Pancreas (tissue), 10 donors: ENCODE measurements at regions not wholly inside any gene's neighbourhood (a gene's known extent, or its start where the extent isn't known, plus 50 kb on each side); places are given as distances from the start of the nearest gene placed in this dataset.

ENCODE experiments used
- ATAC-seq, 4 donors: fragments of 200-7000 bp; cut with Tn5 transposase; one replicate each; pipeline versions ENCODE4 v1.8.0 to v1.9.1; 2020; ENCODE audit warnings: mild to moderate bottlenecking in 4 of 4, moderate library complexity in 4 of 4
- DNase-seq, 6 donors: peaks; one replicate each; pipeline ENCODE4 v3.0.0-alpha.2; 2020
- FAIRE-seq: peaks from 2 replicates; lab custom pipeline; 2012; peaks lifted over from hg19 to GRCh38; lab: Jason Lieb, UNC
- H3K27ac ChIP-seq, 4 donors: fragments of 200-600 bp; sonication (generic); 1 replicate in 3 of 4; 2 replicates in 1 of 4; pipeline versions ENCODE4 v1.5.0 to v1.8.0; 2020
- H3K27me3 ChIP-seq, 4 donors: fragments of 200-600 bp; one replicate each; pipeline ENCODE4 v1.8.0; 2021
- H3K36me3 ChIP-seq, 3 donors: fragments of 200-600 bp; sonication (generic) in 1 of 3; one replicate each; pipeline versions ENCODE4 v1.5.0 to v1.8.0; 2020 to 2021
- H3K4me1 ChIP-seq, 3 donors: fragments of 200-600 bp; one replicate each; pipeline ENCODE4 v1.8.0; 2021
- H3K4me3 ChIP-seq, 4 donors: fragments of 200-600 bp; sonication (generic) in 2 of 4; one replicate each; pipeline versions ENCODE4 v1.5.0 to v1.8.0; 2020 to 2021
- H3K9me3 ChIP-seq, 4 donors: fragments of 200-600 bp; one replicate each; pipeline ENCODE4 v1.8.0; 2021
- WGBS, 2 donors: extraction: QIAGEN DNeasy Blood & Tissue Kit; methylation state at CpG; one replicate each; pipeline ENCODE4 v1.1.7; 2013; 5-methylcytosine and 5-hydroxymethylcytosine counted together
- intact Hi-C, 3 donors: fragments of 100-400 bp; cut with DNase I; formaldehyde crosslinking; loops; one replicate each; pipeline versions ENCODE4 v1.11.1 to v1.14.2; 2022
- TF ChIP-seq, protein P1 (sequence below), 4 donors: fragments of 200-600 bp; sonication (generic) in 3 of 4; IDR thresholded peaks; one replicate each; pipeline versions ENCODE4 v1.5.0 to v1.8.0; 2021; ENCODE audit warnings: antibody characterized with exemption in 4 of 4
- donor health status: healthy with polysubstance abuse.
- donor health status: DM: no; HTN: no; CAD: no; lungs with moderate emphysema.
- donor health status: DM: no; HTN: no; CAD: no.
- donor health status: control.
- donor health status: control.
- donor health status: Bipolar disorder and iron deficiency.
- donor health status: DM: yes; HTN: yes; CAD: no.
- donor health status: DM: no; HTN: no; CAD: no.
- donor health status: DM: no; HTN: no; CAD: no.
- donor health status: DM: yes; HTN: yes; CAD: no.

DNA sequence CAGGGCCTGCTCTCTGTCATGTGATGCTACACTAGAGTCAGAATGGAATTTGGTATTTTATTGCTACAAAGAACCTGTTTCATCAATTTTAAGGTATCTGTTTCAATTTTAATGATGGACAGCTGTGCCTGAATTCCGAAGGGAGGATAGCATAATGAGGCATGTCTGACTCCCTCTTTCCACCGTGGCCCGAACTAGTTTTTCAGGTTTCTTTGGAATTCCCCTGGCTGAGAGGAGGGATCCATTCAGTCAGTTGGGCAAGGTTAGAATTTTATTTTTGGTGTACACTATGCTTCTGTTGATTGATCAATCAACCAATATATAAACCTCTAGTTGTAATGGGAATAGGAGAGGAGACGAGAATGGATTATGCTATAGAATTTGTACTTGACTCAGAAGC, 761.8 kb downstream of the FAM133A start:
- no peak overlapping the region for H3K4me3 ChIP-seq
- FAIRE-seq: no peak
- 35 to 63% methylated on average over 4 of the region's 4 CpGs for WGBS, 2 donors
- peak in 1 of 4 donors; percentile 25 for ATAC-seq
- no peak overlapping the region for H3K27ac ChIP-seq
- no peaks in the 10 kb centered on the region for H3K27me3 ChIP-seq
- intact Hi-C loops: no loop called here
- H3K36me3 ChIP-seq: no peaks in the 10 kb centered on the region
- no peaks in the 10 kb centered on the region for H3K9me3 ChIP-seq
- TF ChIP-seq, protein P1, sequence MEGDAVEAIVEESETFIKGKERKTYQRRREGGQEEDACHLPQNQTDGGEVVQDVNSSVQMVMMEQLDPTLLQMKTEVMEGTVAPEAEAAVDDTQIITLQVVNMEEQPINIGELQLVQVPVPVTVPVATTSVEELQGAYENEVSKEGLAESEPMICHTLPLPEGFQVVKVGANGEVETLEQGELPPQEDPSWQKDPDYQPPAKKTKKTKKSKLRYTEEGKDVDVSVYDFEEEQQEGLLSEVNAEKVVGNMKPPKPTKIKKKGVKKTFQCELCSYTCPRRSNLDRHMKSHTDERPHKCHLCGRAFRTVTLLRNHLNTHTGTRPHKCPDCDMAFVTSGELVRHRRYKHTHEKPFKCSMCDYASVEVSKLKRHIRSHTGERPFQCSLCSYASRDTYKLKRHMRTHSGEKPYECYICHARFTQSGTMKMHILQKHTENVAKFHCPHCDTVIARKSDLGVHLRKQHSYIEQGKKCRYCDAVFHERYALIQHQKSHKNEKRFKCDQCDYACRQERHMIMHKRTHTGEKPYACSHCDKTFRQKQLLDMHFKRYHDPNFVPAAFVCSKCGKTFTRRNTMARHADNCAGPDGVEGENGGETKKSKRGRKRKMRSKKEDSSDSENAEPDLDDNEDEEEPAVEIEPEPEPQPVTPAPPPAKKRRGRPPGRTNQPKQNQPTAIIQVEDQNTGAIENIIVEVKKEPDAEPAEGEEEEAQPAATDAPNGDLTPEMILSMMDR (IDR thresholded peaks at IDR 0.05): no peak
- no peaks in the 10 kb centered on the region for H3K4me1 ChIP-seq
- no peak for DNase-seq

DNA sequence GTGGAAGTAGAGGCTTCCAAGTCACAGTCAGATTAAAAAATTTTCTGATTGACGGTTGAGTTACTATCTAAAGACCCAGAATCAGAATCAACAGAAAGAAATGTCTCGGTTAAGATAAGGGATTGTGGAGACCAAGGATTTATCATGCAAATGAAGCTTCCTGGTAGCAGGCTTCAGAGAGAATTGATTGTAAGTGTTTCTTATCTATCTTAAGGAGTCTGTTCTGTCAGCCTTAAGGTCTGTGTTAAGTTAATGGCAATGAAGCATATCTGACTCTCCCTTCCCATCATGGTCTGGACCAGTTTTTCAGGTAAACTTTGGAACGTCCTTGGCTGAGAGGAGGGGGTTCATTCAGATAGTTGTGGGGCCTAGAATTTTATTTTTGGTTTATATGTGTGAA, 780.2 kb downstream of the FAM133A start:
- no peak overlapping the region for H3K4me3 ChIP-seq
- DNase-seq: no peak
- TF ChIP-seq, protein P1 (IDR thresholded peaks at IDR 0.05): no peak
- peaks cover 0 to 5% (median 0%) of the 10 kb centered on the region in 4 donors for H3K27me3 ChIP-seq
- H3K4me1 ChIP-seq: no peaks in the 10 kb centered on the region
- H3K9me3 ChIP-seq: no peaks in the 10 kb centered on the region
- no peak overlapping the region for H3K27ac ChIP-seq
- intact Hi-C loops: no loop called here
- FAIRE-seq: no peak
- H3K36me3 ChIP-seq: no peaks in the 10 kb centered on the region
- 45 to 57% methylated on average over 3 of the region's 3 CpGs for WGBS, 2 donors
- no peak for ATAC-seq

DNA sequence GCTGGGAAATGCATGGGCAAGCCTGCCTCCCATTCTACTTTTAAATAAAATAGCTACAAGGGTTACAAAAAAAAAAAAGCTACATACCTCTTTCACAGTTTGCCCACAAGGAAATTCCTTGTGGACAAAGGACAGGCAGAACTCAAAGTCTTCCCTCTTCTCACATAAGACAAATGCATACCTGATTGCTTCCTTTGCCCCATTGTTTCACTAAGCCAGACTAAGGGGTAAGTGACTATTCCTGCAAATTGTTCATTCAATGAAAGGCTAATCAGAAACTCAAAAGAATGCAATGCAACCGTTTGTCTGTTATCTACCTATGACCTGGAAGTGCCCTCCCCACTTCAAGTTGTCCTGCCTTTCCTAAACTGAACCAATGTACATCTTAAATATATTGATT, 780.6 kb downstream of the FAM133A start:
- DNase-seq: no peak
- peaks cover 0 to 9% (median 0%) of the 10 kb centered on the region in 4 donors for H3K27me3 ChIP-seq
- H3K4me1 ChIP-seq: no peaks in the 10 kb centered on the region
- no peak overlapping the region for H3K27ac ChIP-seq
- intact Hi-C loops: no loop called here
- H3K9me3 ChIP-seq: no peaks in the 10 kb centered on the region
- no peaks in the 10 kb centered on the region for H3K36me3 ChIP-seq
- FAIRE-seq: no peak
- TF ChIP-seq, protein P1 (IDR thresholded peaks at IDR 0.05): no peak
- WGBS, 2 donors: 0 to 17% methylated on average over 1 of the region's 1 CpG
- H3K4me3 ChIP-seq: no peak overlapping the region
- no peak for ATAC-seq

DNA sequence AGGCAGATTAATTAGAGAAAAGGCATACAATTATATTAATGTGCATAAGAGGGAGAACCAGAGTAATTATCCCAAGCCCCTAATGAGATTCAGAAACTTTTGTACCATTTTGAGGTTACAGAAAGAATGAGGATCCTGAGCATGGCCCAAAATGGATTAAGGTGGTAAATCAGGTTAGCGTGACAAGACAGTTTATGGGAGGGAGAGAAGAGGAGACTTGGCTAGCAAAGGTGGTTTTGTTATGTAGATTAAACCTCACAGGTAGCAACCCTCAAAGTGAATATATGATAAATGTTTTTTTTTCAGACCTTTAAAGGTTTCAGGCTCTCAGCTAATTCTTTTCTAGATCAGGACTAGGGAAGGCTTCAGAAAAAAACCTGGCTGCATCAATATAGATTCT, 781.8 kb downstream of the FAM133A start:
- Histone ChIP-seq H3K36me3 (no peaks in the 10 kb centered on the region), H3K4me1 (no peaks in the 10 kb centered on the region), H3K27ac (no peak overlapping the region), H3K27me3 (peaks cover 0 to 17% (median 0%) of the 10 kb centered on the region in 4 donors), H3K9me3 (no peaks in the 10 kb centered on the region), H3K4me3 (no peak overlapping the region)
- TF ChIP-seq, protein P1 (IDR thresholded peaks at IDR 0.05): no peak
- 86 to 92% methylated on average over 1 of the region's 1 CpG for WGBS, 2 donors
- DNase-seq (no peak), ATAC-seq (no peak), FAIRE-seq (no peak)
- intact Hi-C loops: no loop called here

DNA sequence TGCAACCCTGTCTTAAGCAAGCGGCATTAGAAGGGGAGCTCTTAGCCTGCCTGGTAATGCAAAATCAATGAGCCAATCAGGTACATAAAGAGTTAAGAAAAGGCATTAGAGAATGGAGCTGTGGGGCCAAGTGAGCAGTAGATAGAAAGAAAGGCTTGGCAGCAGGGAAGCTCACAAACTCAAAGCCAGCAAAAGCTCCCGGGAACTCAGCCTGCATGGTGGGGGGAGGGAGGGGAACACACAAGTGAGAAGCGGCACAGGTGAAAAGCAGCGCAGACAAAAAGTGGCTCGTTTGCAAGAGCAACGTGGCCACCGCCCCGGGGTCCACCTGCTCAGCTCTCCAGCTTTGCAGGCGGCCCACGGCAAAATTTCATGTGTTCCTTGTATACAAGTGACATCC, 818.5 kb downstream of the FAM133A start:
- 7 to 17% methylated on average over 10 of the region's 10 CpGs for whole genome bisulfite sequencing, 2 donors
- intact Hi-C loops: no loop called here
- H3K27ac ChIP-seq: peak overlapping the region; percentile 31 to 61 (median 44)
- no peaks in the 10 kb centered on the region for H3K4me1 ChIP-seq
- H3K9me3 ChIP-seq: no peaks in the 10 kb centered on the region
- H3K4me3 ChIP-seq: peak overlapping the region in 2 of 4 donors; percentile 14 to 16
- TF ChIP-seq, protein P1 (IDR thresholded peaks at IDR 0.05): no peak
- FAIRE-seq (no peak), ATAC-seq (peak; percentile 72 to 92 (median 81)), DNase-seq (peak; percentile 55 to 72 (median 65))
- H3K27me3 ChIP-seq: no peaks in the 10 kb centered on the region
- H3K36me3 ChIP-seq: no peaks in the 10 kb centered on the region
